ENCODE measurements at regions not wholly inside any gene's neighbourhood (a gene's known extent, or its start where the extent isn't known, plus 50 kb on each side); places are given as distances from the start of the nearest gene placed in this dataset.

DNA sequence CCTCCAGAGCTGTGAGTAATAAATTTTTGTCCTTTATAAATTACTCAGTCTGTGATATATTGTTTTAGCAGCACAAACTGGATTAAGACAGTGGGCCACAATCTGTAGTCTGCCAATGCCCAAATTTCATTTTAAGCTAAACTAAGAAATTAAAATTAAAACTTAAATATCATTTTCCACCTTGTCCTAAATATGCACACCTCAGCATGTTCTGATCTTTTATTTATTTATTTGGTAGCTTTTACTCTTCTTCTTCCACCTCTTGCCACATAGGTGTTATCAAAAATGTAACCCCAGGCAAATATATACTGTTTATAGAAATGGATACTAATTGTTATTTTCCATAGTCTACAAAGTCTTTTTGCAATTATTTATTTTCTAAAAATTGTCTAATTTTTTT, 1102.2 kb upstream of the COX7C start:
- H3K4me3 Mint-ChIP-seq, result no peak overlapping the region
- no peak for DNase-seq (ENCODE audit: low read depth, low spot score)
- no peak overlapping the region for H3K27ac Mint-ChIP-seq (ENCODE audit: unreplicated experiment)
- peaks cover 2% of the 10 kb centered on the region for H3K9me3 Mint-ChIP-seq
- no peaks in the 10 kb centered on the region for H3K4me1 Mint-ChIP-seq
- no peaks in the 10 kb centered on the region for H3K36me3 Mint-ChIP-seq (ENCODE audit: low read depth)
- H3K27me3 Mint-ChIP-seq (ENCODE audit: low read depth), result no peaks in the 10 kb centered on the region
- TF ChIP-seq, protein P1, sequence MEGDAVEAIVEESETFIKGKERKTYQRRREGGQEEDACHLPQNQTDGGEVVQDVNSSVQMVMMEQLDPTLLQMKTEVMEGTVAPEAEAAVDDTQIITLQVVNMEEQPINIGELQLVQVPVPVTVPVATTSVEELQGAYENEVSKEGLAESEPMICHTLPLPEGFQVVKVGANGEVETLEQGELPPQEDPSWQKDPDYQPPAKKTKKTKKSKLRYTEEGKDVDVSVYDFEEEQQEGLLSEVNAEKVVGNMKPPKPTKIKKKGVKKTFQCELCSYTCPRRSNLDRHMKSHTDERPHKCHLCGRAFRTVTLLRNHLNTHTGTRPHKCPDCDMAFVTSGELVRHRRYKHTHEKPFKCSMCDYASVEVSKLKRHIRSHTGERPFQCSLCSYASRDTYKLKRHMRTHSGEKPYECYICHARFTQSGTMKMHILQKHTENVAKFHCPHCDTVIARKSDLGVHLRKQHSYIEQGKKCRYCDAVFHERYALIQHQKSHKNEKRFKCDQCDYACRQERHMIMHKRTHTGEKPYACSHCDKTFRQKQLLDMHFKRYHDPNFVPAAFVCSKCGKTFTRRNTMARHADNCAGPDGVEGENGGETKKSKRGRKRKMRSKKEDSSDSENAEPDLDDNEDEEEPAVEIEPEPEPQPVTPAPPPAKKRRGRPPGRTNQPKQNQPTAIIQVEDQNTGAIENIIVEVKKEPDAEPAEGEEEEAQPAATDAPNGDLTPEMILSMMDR (conservative IDR thresholded peaks at IDR 0.05), result no peak

DNA sequence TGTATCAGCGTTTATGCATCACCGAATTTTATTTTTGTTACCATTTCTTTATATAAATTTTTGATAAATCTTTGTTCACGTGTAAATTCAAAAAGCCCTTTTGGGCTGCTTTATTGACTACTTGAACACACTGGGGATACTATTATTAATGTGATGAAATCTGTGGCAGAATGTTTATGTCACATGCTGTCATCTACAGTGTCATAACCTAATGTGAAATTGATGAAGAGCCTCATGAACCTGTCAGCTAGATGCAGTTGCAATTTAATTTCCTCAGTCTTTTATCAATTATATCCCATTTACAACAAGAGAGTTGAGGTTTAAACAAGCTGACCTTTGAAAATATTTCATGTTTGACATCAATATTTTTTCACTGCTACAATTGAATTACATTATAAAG, 1100.4 kb upstream of the COX7C start:
- Mint-ChIP-seq H3K9me3 (no peaks in the 10 kb centered on the region), H3K36me3 (ENCODE audit: low read depth) (no peaks in the 10 kb centered on the region), H3K4me3 (no peak overlapping the region), H3K27ac (ENCODE audit: unreplicated experiment) (no peak overlapping the region), H3K27me3 (ENCODE audit: low read depth) (no peaks in the 10 kb centered on the region), H3K4me1 (no peaks in the 10 kb centered on the region)
- DNase-seq (ENCODE audit: low read depth, low spot score), result no peak
- TF ChIP-seq, protein P1 (conservative IDR thresholded peaks at IDR 0.05), result no peak

DNA sequence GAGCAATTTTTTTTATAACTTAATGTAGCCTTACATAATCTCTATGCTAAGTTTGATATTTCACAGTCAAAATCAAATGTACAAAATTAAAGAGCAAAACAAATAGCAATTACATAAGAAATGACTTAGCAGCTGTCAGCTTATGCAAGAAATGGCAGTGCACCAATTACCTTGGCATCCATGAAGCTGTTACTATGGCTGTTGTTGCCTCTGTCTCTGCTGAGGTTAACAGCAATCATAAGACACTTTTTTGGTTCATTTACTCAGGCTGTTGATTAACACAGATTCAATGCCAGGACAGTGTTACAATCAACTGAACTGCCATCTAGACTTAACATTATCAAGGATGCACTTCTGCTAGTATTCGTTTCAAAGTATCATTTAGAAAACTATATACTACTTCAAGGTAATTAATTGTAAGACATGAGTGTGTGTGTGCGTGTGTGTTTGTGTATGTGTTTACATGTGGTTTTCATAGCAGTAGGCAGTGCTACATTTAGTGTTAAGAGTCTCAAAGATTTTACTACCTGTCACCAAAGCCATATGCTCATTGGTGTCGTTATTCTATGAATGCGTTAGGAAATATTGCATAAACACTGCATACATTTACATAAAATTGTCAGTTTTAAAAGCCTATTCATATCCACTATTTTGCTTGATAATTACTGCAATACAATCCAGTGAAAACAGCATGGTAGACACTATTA, 1084.2 kb upstream of the COX7C start:
- Mint-ChIP-seq H3K27ac (ENCODE audit: unreplicated experiment) (no peak overlapping the region), H3K9me3 (no peaks in the 10 kb centered on the region), H3K4me3 (no peak overlapping the region), H3K36me3 (ENCODE audit: low read depth) (no peaks in the 10 kb centered on the region), H3K27me3 (ENCODE audit: low read depth) (no peaks in the 10 kb centered on the region), H3K4me1 (no peaks in the 10 kb centered on the region)
- TF ChIP-seq, protein P1 (conservative IDR thresholded peaks at IDR 0.05), result no peak
- no peak for DNase-seq (ENCODE audit: low read depth, low spot score)

DNA sequence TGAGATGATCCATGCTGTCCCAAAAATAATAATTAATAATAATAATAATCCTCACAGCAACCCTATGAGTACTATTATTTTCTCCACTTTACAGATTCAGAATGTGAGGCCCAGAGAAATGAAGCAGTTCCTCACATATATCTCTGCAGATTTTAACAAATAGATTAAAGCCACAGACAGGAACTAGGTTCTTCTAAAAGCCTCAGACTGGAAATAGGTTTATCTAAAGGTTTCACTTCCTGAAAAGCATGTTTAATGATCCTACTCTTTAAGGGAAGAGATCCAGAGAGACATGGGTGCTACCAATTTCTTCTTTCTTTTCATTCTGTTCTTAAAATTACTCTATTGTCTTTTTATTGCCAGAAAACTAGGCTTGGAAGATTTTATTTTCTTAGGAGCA, 1079.4 kb upstream of the COX7C start:
- Mint-ChIP-seq H3K4me3 (no peak overlapping the region), H3K9me3 (no peaks in the 10 kb centered on the region), H3K36me3 (ENCODE audit: low read depth) (no peaks in the 10 kb centered on the region), H3K27ac (ENCODE audit: unreplicated experiment) (no peak overlapping the region), H3K4me1 (no peaks in the 10 kb centered on the region), H3K27me3 (ENCODE audit: low read depth) (no peaks in the 10 kb centered on the region)
- no peak for DNase-seq (ENCODE audit: low read depth, low spot score)
- TF ChIP-seq, protein P1 (conservative IDR thresholded peaks at IDR 0.05), result no peak

DNA sequence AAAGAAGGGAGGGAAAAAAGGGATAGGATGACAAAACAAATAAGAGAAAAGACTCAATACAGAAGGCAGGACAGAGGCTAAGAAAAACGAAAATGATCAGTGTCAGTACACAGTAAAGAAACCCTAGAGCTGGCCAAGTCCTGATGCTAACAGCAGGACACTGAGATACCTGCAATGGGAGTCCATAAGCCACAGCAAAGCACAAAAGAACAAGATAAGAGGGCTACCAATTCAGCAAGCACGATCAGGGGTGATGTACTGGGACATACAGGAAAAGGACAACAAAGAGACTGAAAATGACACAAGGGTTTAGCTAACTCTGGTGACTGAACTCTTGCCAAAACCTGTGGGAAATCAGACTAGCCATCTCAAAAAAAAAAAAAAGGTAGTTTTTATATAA, 1072.6 kb upstream of the COX7C start:
- no peaks in the 10 kb centered on the region for H3K27me3 Mint-ChIP-seq (ENCODE audit: low read depth)
- H3K36me3 Mint-ChIP-seq (ENCODE audit: low read depth), result no peaks in the 10 kb centered on the region
- H3K4me3 Mint-ChIP-seq, result no peak overlapping the region
- H3K27ac Mint-ChIP-seq (ENCODE audit: unreplicated experiment), result peak overlapping the region; percentile 58
- H3K4me1 Mint-ChIP-seq, result peaks cover 5% of the 10 kb centered on the region
- TF ChIP-seq, protein P1 (conservative IDR thresholded peaks at IDR 0.05), result no peak
- DNase-seq (ENCODE audit: low read depth, low spot score), result no peak
- H3K9me3 Mint-ChIP-seq, result peaks cover 4% of the 10 kb centered on the region
